ENCODE measurements at regions not wholly inside any gene's neighbourhood (a gene's known extent, or its start where the extent isn't known, plus 50 kb on each side); places are given as distances from the start of the nearest gene placed in this dataset.
"Not testable (repeated sequence)": the region's sequence is repeated elsewhere in the genome, so short reads cannot be mapped to it uniquely, and the experiment has no call there.

- TF ChIP-seq, protein P1, sequence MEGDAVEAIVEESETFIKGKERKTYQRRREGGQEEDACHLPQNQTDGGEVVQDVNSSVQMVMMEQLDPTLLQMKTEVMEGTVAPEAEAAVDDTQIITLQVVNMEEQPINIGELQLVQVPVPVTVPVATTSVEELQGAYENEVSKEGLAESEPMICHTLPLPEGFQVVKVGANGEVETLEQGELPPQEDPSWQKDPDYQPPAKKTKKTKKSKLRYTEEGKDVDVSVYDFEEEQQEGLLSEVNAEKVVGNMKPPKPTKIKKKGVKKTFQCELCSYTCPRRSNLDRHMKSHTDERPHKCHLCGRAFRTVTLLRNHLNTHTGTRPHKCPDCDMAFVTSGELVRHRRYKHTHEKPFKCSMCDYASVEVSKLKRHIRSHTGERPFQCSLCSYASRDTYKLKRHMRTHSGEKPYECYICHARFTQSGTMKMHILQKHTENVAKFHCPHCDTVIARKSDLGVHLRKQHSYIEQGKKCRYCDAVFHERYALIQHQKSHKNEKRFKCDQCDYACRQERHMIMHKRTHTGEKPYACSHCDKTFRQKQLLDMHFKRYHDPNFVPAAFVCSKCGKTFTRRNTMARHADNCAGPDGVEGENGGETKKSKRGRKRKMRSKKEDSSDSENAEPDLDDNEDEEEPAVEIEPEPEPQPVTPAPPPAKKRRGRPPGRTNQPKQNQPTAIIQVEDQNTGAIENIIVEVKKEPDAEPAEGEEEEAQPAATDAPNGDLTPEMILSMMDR (IDR thresholded peaks at IDR 0.05; ENCODE audit: extremely low read depth in 1 of 2, insufficient read depth in 1 of 2, low read depth in 1 of 2, low read length in 2 of 2): not testable (repeated sequence)
- TF ChIP-seq, protein P2, sequence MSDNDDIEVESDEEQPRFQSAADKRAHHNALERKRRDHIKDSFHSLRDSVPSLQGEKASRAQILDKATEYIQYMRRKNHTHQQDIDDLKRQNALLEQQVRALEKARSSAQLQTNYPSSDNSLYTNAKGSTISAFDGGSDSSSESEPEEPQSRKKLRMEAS (IDR thresholded peaks at IDR 0.05; ENCODE audit: insufficient read depth, insufficient read length): not testable (repeated sequence)
- TF ChIP-seq POLR2A (IDR thresholded peaks at IDR 0.05; ENCODE audit: low read depth, low read length); EZH2 (IDR thresholded peaks at IDR 0.05; ENCODE audit: borderline replicate concordance, low read depth, low read length, severe bottlenecking); JUN (IDR thresholded peaks at IDR 0.05; ENCODE audit: borderline replicate concordance, insufficient read depth, insufficient read length, low read depth); POLR2AphosphoS5 (IDR thresholded peaks at IDR 0.05; ENCODE audit: insufficient read depth, low read depth, low read length); GATA2 (IDR thresholded peaks at IDR 0.05; ENCODE audit: insufficient read depth, insufficient read length, low read depth, low read length); FOS (IDR thresholded peaks at IDR 0.05; ENCODE audit: borderline replicate concordance, insufficient read depth, low read length): not testable (repeated sequence)
These were observed 168.5 kb upstream of the FAM72C start for GRCh38 chr1:144140243-144140642.
